Peyer's patch (tissue), 4 donors: ENCODE measurements at regions not wholly inside any gene's neighbourhood (a gene's known extent, or its start where the extent isn't known, plus 50 kb on each side); places are given as distances from the start of the nearest gene placed in this dataset.
A peak's percentile ranks its signal among the peaks of the same experiment; 100 is the strongest.

Experiments
- DNase-seq, 3 donors: peaks; one replicate each; pipeline ENCODE4 v3.0.0-alpha.2; 2017 to 2019
- H3K27ac ChIP-seq, 4 donors: fragments of 200-600 bp; sonication (generic); one replicate each; pipeline ENCODE4 v1.5.1; 2016 to 2019
- H3K27me3 ChIP-seq, 2 donors: fragments of 200-600 bp; sonication (generic); one replicate each; pipeline ENCODE4 v1.5.1; 2019
- H3K36me3 ChIP-seq, 3 donors: fragments of 200-600 bp; sonication (generic); one replicate each; pipeline ENCODE4 v1.5.1; 2016 to 2019
- H3K4me1 ChIP-seq, 4 donors: fragments of 200-600 bp; sonication (generic); one replicate each; pipeline ENCODE4 v1.5.1; 2016 to 2019
- H3K4me3 ChIP-seq, 4 donors: fragments of 200-600 bp; sonication (generic); 1 replicate in 3 of 4; 2 replicates in 1 of 4; pipeline ENCODE4 v1.5.1; 2016 to 2019; ENCODE audit warnings: mild to moderate bottlenecking in 1 of 4
- H3K9me3 ChIP-seq, 4 donors: fragments of 200-600 bp; sonication (generic); one replicate each; pipeline ENCODE4 v1.5.1; 2016 to 2019; ENCODE audit warnings: mild to moderate bottlenecking in 1 of 4
- CTCF ChIP-seq, 6 experiments: fragments of 450-650 bp in 4 of 6; fragments of 200-600 bp in 2 of 6; sonication (generic) in 1 of 6; IDR thresholded peaks; one replicate each; pipeline ENCODE4 v1.5.1; 2017 to 2019; ENCODE audit warnings: antibody characterized with exemption in 6 of 6, mild to moderate bottlenecking in 3 of 6, moderate library complexity in 1 of 6
- POLR2A ChIP-seq, 2 donors: fragments of 450-650 bp; IDR thresholded peaks; one replicate each; pipeline ENCODE4 v1.5.1; 2017; ENCODE audit warnings: antibody characterized with exemption in 2 of 2, mild to moderate bottlenecking in 2 of 2, moderate library complexity in 2 of 2

DNA sequence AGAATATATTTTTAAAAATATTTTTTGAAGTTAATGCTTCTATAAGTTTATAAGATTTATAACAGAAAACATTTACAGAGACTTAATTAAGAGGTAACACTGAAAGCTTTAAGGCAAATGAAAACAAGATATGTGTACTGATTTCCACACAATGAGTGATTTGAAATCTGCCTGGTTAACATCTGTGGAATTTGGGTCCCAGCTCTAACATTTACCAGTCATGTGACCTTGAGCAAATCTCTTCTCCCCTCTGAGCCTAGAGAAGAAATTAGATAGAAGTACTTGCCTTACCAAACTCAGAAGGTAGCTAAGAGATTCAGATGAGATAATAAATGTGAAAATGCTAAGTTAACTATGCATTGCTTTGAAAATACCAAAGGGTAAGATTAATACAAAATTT lies 458.8 kb upstream of the LCORL start:
- TF ChIP-seq POLR2A (IDR thresholded peaks at IDR 0.05) (no peak), CTCF (IDR thresholded peaks at IDR 0.05) (no peak)
- no peak for DNase-seq
- H3K27ac ChIP-seq, result no peak overlapping the region
- H3K27me3 ChIP-seq, result no peaks in the 10 kb centered on the region
- peaks cover 0 to 2% (median 0%) of the 10 kb centered on the region in 4 donors for H3K9me3 ChIP-seq
- no peaks in the 10 kb centered on the region for H3K4me1 ChIP-seq
- no peak overlapping the region for H3K4me3 ChIP-seq
- no peaks in the 10 kb centered on the region for H3K36me3 ChIP-seq

- no peak overlapping the region for H3K27ac ChIP-seq
- no peaks in the 10 kb centered on the region for H3K27me3 ChIP-seq
- peaks cover 0 to 2% (median 0%) of the 10 kb centered on the region in 4 donors for H3K9me3 ChIP-seq
- H3K4me1 ChIP-seq, result no peaks in the 10 kb centered on the region
- TF ChIP-seq POLR2A (IDR thresholded peaks at IDR 0.05) (no peak), CTCF (IDR thresholded peaks at IDR 0.05) (no peak)
- H3K36me3 ChIP-seq, result no peaks in the 10 kb centered on the region
- H3K4me3 ChIP-seq, result no peak overlapping the region
- DNase-seq, result no peak
These were observed 458.3 kb upstream of the LCORL start for GRCh38 chr4:18479825-18480224.

DNA sequence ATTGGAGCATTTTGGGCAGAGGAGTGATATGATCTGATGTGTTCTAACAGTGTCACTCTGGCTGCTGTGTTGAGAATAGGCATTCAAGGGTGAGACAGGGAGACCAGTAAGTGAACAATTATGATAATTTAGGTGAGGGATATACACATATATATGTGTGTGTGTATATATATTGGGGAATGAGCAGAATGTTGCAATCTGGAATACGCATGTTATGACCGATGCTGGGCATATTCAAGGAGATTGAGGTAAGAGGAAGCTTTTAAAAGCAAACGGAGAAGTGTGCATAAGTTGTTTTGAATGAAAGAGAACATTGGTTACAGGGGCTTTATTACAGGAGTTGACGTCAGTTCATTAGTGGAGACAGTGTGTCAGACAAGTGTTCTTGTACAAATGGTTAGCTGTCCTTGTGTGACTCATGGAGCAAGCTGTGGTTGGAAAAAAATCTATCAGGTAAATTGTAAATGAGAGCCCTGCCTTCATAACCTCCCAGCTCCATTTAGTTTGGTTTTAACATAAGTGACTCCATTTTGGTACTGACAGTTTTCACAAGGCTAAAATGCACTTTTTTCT lies 442.5 kb upstream of the LCORL start:
- Histone ChIP-seq H3K4me1 (no peaks in the 10 kb centered on the region), H3K9me3 (no peaks in the 10 kb centered on the region), H3K4me3 (no peak overlapping the region), H3K27me3 (no peaks in the 10 kb centered on the region), H3K36me3 (no peaks in the 10 kb centered on the region), H3K27ac (no peak overlapping the region)
- TF ChIP-seq POLR2A (IDR thresholded peaks at IDR 0.05) (no peak), CTCF (IDR thresholded peaks at IDR 0.05) (no peak)
- DNase-seq, result no peak

GRCh38 chr4:18458465-18458864 lies 436.9 kb upstream of the LCORL start:
- no peaks in the 10 kb centered on the region for H3K4me1 ChIP-seq
- DNase-seq, result no peak
- H3K9me3 ChIP-seq, result no peaks in the 10 kb centered on the region
- H3K4me3 ChIP-seq, result no peak overlapping the region
- H3K27ac ChIP-seq, result no peak overlapping the region
- TF ChIP-seq POLR2A (IDR thresholded peaks at IDR 0.05) (no peak), CTCF (IDR thresholded peaks at IDR 0.05) (no peak)
- no peaks in the 10 kb centered on the region for H3K27me3 ChIP-seq
- no peaks in the 10 kb centered on the region for H3K36me3 ChIP-seq

- Histone ChIP-seq H3K27ac (no peak overlapping the region), H3K36me3 (no peaks in the 10 kb centered on the region), H3K4me3 (no peak overlapping the region), H3K9me3 (no peaks in the 10 kb centered on the region), H3K4me1 (no peaks in the 10 kb centered on the region), H3K27me3 (no peaks in the 10 kb centered on the region)
- TF ChIP-seq CTCF (IDR thresholded peaks at IDR 0.05), result peak in 1 of 6 experiments; percentile 15
- no peak for TF ChIP-seq POLR2A (IDR thresholded peaks at IDR 0.05)
- DNase-seq, result peak in 1 of 3 donors; percentile 46
These were observed 432.8 kb upstream of the LCORL start for GRCh38 chr4:18454349-18454748.

DNA sequence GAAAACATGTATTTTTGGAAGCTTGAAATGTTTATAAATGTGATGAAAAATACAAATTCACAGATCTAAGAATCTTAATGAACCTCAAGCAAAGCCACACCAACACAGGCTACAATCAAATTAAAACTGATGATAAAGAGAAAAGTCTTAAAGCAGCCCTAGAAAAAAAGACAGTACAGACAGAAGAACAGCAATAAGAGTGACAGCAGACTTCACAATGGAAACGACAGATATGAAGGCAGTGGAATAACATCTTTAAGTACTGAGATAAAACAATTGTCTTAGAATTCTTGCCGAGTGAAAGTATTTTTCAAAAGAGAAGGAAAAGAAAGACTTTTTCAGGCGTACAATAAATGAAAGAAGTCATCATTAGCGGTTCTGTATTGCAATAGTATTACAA lies 423.6 kb upstream of the LCORL start:
- Histone ChIP-seq H3K4me3 (no peak overlapping the region), H3K27me3 (no peaks in the 10 kb centered on the region), H3K4me1 (no peaks in the 10 kb centered on the region), H3K36me3 (no peaks in the 10 kb centered on the region), H3K9me3 (no peaks in the 10 kb centered on the region), H3K27ac (no peak overlapping the region)
- TF ChIP-seq POLR2A (IDR thresholded peaks at IDR 0.05), result no peak
- no peak for TF ChIP-seq CTCF (IDR thresholded peaks at IDR 0.05)
- no peak for DNase-seq
